Erythroblast (primary cell): ENCODE measurements at regions not wholly inside any gene's neighbourhood (a gene's known extent, or its start where the extent isn't known, plus 50 kb on each side); places are given as distances from the start of the nearest gene placed in this dataset.

Experiments
- GATA1 ChIP-seq: IDR thresholded peaks from 2 replicates; pipeline ENCODE4 v1.6.1; 2011; ENCODE audit warnings: low read depth, mild to moderate bottlenecking, control low read depth, low read length, moderate library complexity
- POLR2A ChIP-seq: IDR thresholded peaks from 2 replicates; pipeline ENCODE4 v1.6.1; 2011; ENCODE audit warnings: mild to moderate bottlenecking, low read length

GRCh38 chr2:129891341-129892320, 87.8 kb upstream of the RAB6C start:
- TF ChIP-seq POLR2A (no peak), GATA1 (no peak)
